Dedifferentiated amniotic fluid mesenchymal stem cell (primary cell): ENCODE measurements at regions not wholly inside any gene's neighbourhood (a gene's known extent, or its start where the extent isn't known, plus 50 kb on each side); places are given as distances from the start of the nearest gene placed in this dataset.
"Not testable (repeated sequence)": the region's sequence is repeated elsewhere in the genome, so short reads cannot be mapped to it uniquely, and the experiment has no call there.

Experiments used
- DNase-seq: peaks from one replicate; pipeline ENCODE4 v3.0.0-alpha.2; 2016; ENCODE audit errors: extremely low spot score

DNA sequence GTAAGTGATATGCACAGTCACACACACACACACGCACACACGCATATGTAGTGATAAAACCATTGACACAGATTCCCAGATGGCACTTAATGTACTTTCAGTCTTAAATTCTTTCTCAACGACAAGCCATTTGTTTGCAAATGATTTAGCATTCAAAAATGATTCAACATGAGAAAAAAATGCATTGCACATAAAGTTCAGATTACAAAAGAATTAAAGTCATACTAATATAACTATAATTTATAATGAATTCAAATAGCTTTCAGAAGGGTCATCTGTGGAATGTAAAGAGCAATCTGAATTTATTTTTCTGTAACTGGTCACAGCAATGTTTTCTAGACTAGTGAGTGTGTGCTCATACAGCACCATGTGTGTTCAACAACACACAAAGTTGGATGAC lies 521.6 kb upstream of the ZNF337 start:
- DNase-seq = peak; percentile 22

DNA sequence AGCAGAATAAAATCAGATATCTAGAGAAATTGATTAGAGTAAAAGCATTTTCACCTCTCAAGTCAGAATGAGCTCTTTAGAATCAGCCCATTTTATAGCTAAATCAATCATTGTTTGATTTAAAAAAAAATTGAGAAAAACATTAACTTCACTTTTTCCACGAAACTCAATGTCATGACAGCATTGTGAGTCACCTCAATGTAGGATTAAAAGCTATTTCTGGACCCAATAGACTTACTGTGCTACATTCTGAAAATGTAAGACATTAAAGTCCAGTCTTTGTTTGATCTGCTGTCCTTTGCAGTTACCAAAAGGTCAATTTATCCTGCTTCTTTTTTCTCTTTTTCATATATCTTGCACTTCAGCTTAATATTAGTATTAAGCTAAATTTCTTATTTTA lies 519.4 kb upstream of the ZNF337 start:
- DNase-seq = no peak

DNA sequence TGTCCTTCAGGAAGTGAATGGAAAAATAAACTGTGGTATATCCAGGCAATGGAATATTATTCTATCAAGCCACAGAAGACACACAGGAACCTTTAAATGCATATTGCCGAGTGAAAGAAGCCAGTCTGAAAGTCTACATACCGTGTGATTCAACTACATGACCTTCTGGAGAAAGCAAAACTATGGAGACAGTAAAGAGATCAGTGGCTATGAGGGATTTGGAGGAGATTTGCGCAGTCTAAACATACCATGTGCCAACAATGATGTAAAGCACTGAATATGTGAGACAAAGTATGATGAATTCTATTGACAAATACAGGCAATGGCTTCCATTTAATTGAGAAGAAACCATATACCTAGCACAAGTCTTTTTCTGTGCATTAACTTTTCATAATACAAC lies 518.3 kb upstream of the ZNF337 start:
- DNase-seq = no peak

DNA sequence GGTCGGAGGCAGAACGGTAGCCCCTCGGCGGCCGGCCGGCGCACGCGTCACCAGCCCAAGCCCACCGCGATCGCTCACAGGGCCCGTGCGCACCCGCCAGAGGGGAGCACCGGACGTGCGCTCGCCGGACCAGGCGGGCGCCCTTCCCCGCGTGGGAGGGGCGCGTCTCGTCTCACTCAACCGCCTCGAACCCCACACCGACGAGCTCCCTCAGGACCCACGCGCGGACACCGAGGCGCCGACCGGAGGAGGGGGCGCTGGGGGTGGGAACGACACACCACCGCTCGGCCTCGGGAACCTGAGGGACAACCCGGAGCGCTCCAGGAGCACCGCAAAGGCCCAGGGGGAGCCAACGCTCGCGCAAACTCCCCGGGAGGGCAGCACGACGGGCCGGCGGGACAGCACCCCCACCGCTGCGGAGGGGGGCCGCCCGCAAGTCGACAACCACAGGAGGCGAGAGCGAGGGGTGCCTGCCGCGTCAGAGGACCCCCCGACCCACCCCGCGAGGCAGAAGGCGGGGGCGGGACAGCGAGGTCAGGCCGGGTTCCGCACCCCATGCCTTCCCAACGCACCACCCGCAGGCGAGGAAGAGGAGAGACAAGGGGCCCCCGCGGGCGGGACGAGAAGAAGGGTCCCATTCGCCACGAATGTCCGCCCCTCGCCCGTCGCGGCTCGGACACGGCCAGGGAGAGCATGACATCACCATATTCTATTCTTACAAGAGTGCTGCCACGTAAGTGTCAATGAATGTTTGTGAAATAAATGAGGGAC lies 512.7 kb upstream of the ZNF337 start:
- no peak for DNase-seq

DNA sequence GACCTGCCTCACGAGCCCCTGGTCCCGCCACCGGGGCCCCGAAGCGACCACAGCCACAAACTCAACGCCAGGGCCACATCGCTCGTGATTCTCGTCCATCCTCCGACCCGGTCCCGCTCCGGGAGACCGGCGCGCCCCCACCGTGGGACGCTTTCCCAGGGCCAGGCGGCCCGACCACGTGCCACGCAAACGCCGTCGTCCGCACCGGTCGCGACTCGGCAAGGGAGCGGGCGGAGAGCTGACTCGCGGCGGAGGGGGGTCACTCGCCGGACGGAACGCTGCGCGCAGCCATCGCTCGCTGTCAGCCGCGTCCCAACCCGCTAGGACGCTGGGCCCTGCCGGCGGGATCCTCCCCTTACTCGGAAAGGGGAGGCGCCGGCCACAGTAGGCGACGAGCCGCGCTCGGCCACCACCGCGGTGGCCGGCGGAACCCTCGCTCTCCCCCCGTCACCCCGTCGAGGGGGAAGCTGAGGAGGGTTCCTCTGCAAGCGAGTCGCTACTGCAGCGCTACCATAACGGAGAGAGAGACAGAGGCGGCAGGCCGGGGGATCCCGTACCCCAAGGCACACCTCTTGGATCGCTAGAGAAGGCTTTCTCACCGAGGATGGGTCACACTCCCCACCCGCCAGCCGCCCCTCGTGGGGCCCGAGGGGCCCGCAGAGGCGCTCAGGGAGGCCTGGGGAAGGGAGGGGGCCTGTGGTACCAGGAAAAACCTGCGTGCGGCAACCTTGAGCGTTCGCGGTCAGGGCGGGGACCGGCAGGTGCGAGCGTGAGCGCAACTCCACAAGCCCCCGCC lies 511.8 kb upstream of the ZNF337 start:
- DNase-seq = no peak

DNA sequence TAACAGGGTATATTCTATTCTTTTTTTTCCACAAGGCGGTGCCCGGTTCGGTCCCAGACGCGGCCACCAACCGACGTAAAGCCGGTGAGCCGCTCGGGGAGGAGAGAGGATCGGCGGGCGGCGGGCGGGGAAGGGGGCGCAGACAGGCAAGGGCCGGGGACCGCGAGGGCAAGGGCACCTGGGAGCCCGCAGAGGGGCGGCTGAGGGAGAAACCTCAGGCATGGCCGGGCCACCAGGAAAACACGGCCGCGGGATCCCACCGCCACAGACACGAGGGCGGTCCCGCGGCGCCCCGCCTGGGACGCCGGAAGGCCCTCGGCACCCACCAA lies 511.3 kb upstream of the ZNF337 start:
- not testable (repeated sequence) for DNase-seq

DNA sequence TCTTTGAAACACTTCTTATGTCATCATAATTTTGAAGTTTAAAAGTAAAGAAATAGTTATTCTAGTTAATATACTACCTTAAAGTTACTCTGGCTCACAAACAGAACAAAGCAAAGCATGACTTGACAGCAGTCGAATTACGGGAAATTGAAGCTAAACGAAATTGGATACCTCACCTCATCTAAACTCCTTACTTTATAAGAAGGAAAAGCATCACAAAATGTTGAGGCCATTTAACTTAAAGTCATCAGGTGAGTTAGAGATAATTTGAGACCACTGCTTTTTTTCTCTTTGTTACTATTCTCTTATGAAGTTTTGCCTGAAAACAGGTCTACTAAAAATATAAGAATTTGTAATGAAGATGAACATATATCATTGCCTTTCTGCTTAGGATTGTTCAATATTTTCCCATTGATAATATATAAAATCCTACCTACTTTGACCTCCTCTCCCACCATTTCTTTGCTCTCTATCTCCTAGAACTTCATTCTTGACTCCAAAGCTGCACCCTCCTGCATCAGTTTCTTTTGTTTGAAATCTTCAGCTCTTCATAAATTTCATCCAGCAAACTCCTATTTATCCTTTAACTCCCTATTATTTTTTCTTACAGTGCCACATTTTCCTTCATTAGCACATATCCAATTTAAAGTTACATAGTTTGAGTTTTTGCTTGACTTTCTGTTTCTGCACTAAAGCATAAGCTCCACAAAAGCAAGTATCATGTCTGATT lies 510.7 kb upstream of the ZNF337 start:
- DNase-seq = no peak

DNA sequence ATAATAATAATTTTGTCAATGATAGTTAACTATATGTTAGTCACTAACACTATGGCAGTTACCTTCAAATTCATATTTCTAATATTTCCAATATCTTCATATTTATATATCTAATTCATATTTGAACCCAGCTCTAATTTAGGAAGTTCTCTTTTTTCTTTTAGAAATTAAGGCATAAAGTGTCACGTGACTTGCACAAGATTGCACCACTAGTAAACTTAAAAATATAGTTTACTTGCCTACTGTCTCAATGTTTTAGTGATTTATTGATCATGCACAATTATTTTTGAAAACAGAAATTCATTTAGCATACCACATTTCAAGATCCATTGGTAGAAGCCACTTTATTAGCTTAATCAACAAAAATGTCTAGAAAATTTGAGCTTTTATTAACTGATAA lies 508.7 kb upstream of the ZNF337 start:
- DNase-seq = no peak

DNA sequence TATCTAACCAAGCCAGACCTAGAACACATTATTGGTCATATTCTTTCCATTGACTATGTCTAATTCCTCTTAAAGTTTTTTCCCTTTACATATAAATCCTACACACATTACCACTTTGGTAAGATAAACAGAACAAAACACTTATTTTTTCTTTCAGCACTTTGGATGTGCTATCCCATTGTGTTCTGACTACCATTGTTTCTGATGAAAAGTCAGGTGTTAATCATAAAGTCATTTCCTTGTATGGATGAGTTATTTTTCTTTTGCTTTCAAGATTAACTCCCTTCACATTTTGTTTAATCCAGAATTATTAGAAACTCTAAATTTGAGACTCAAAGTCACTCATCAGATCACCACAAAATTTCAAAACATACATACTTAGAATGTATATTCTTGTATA lies 504.4 kb upstream of the ZNF337 start:
- DNase-seq = not testable (repeated sequence)

DNA sequence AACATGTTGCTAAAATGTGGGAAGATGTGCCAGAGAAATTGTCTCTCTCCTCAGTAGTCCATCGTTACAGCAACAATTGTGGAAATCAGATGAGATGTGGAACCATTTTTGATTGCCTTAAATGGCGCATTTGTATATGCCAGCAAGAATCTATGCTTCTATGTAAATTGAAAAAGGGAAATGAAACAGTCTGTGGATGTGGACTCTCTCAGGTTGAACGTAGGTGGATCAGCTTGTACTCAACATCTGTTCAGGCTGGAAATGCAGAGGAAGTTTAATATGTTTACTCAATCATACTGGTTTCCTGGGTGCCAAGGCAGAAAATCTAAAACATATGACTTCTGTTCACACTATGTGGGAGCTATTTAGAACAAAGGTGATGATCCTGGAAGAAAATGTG lies 490.7 kb upstream of the ZNF337 start:
- not testable (repeated sequence) for DNase-seq

DNA sequence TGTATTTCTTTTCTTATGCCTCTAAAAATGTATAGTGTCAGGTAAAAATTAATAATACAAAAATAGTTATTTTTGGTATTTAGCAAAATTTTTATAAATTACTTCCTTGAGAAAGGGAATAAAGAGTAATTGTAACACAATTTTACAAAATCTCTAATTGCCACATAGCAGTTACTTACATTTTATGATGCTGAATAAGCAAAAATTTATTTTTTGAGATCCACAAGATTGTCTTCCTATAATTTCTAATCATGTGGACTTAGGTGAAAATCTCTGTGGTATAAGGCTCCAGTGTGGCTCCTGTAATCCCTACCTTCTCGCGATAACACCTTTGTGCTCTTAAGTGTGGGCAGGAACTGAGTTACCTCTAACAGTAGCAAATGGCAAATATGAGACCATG lies 487.1 kb upstream of the ZNF337 start:
- not testable (repeated sequence) for DNase-seq

DNA sequence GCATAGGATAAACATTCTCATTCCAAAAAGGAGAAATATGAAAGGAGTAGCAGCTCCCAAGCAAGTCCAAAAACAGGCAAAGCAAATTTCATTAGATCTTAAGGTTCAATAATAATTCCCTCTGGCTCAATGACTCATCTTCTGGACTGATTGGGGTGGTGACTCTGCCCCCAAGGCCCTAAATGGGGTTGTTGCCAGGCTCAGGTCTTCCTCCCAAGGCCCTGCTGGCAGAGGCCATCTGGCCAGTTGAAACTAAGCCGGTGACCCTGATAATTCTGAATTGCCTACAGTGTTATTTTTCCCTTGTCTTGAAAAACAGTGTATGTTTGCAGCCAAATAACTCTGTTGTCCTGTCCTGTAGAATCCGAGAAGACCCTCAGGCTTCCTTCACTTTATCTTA lies 484.7 kb upstream of the ZNF337 start:
- DNase-seq = not testable (repeated sequence)

DNA sequence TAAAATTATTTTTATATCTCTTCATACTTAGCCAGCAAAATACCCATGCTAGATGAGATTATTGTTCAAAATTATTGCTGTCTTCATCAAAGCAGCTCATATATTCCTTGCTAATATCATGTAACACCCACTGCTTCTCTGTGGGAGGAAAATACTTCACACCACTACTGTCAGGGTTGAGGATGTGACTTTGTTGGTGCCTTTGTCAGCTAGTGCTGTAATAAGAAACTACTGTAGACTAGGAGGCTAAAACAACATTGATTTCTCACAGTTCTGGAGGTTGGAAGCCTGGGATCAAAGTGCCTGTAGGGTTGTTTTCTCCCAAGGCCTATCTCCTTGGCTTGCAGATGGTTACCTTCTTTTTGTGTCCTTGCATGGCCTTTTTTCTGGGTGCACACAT lies 475.2 kb upstream of the ZNF337 start:
- not testable (repeated sequence) for DNase-seq

DNA sequence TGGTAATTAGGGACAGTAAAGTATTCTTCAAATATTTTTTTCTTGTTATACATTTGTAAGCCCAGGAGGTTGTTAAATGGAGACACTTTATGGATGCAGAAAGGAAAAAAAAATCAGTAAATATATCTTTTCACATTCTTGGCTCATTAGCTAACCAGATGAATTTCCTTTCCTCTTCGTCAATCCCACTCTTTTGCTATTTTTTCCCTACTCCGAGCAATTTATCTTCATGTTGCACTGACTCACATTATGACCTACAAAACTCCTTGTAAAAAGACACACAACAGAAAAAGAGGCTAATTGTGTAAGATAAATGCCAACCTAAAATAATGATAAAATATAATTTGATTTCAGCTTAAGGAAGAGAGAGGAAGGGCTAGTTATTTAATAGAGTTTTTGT lies 472.9 kb upstream of the ZNF337 start:
- no peak for DNase-seq

DNA sequence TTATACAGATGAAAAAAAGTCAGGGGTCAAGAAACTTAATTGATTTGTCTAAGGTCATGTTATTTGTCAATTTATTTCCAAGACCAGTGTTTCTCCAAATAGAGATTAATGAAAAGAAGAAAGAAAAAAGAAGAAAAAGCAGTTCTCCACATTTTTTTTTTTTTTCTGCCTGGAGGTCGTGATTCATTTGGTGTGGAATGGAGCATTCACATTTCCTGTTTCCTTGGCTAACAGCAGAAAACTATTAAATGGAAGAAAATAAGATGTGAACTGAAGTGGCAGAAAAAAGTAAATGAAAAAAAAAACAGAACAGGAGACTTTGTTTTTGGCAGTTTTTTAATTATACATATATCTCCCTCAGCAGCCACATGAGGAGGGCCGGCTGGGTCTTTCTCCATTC lies 470.8 kb upstream of the ZNF337 start:
- DNase-seq = peak; percentile 34

DNA sequence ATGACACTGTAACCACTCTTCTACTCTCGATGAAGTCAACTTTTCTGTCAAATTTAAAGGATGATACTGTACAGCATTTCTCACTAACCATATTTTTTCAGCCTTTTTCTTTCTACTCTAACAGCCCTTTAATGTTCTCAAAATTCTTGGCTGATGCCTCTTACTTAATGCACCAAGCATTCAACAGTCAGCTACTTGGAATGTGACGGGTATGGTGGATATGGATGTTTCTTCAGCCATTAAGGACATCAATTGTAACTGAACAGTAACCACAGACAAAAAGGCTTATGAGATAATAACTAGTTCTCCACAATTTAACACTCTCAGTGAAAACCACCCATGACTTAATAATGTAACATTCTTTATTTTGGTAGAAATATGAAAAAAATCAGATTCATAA lies 467.2 kb upstream of the ZNF337 start:
- DNase-seq = peak; percentile 83

DNA sequence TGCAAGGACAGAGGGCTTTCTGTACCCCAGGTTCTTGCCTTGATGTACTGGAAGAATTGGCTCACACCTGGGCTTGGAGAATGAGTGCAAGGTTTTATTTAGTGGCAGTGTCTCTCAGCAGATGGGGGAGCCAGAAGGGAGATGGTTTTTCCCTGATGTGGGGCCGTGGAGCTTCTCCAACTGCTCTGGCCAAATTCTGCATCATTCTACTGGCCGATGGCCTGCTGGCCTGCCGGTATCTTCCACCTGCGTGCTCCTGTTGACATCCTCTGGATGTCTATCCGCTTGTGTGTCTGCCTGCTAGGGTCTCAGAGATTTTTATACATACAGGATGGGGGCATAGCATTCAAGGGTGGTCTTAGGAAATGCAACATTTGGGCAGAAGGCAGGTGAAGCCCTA lies 466.5 kb upstream of the ZNF337 start:
- not testable (repeated sequence) for DNase-seq

DNA sequence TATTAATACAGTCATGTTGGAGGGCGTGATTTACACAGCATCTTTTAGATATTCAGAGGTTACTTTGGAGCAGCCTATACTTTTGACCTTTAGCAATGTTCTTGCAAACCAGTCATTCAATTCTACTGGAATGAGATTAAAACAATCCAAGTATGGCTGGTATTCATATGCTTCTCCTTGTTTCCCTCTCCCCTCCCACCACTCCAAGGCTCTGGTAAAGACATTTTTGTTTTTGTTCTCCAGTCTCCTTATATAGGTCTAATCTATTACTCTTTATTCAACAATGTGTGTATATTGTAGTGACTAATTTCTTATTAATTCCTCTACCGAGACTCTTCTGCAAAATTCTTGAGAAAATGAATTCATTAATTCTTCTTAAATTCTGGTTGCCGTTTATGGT lies 465.1 kb upstream of the ZNF337 start:
- not testable (repeated sequence) for DNase-seq

DNA sequence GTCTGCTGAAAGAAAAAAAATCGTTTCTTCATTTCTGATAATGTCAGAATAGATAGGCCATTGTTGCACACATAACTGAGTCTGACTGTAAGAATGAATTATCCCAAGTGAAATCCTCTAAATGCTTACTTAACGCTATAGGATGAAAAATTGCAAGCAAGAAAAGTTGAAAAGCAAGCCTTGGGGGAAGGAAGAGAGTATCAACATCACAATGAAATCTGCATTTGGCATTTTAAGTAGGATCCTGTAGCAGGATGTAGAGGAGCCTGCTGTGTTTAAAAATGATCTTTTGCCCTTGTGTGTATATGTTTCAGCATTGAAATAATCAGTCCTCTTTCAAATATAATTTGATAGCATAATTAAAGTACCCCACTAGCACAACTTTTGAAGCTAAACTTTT lies 464.3 kb upstream of the ZNF337 start:
- not testable (repeated sequence) for DNase-seq

DNA sequence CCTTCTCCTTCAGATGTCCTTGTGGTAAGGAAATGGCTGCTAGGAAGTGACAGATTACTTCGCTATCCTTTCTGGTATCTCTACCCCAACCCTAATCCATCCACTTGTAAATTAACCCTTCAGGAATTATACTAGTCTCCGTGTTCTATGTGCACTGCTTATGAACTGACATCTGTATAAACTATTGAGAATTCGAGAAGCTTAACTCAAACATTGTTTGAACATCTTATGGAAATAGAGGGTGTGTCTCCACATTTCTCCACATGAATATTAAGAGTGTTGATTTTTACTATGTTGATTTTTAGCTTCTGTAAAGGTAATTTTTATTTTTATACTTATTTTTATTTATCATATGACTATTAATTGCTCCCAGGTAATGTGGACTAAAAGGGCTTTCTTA lies 457.6 kb upstream of the ZNF337 start:
- DNase-seq = no peak

DNA sequence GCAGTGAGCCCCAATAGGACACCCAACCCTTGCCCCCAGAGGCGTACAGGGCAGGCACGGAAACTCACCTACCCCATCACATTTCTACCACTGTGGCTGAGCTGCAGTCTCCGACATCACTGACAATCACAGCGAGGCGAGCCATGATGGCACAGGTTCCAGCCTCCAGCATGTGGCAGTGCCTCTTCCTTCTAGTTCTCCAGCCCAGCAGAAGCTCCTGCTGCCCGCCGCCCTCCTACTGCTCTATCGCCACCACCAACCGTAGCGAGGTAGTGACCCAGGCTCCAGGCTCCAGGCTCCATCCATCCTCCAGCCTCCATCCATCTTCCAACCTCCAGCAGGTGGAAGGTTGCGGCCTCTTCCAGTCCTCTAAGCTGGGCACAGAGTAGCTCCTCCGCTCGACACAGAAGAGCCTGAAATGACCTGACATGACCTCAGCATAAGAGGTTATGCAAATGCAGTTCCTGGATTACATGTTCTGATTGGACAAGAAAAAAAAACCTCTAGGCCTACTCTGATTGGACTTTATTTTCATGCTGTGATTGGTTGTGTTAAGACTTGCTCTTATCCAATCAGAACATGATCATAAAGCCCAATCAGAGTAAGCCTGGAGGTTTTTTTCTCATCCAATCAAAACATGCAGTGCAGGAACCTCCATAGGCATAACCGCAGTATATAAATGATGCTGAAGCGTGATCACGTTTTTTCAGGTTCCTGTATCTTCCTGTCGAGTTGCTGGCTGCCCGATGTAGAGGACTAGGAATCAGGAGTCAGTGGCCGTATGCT lies 438.9 kb upstream of the ZNF337 start:
- no peak for DNase-seq

DNA sequence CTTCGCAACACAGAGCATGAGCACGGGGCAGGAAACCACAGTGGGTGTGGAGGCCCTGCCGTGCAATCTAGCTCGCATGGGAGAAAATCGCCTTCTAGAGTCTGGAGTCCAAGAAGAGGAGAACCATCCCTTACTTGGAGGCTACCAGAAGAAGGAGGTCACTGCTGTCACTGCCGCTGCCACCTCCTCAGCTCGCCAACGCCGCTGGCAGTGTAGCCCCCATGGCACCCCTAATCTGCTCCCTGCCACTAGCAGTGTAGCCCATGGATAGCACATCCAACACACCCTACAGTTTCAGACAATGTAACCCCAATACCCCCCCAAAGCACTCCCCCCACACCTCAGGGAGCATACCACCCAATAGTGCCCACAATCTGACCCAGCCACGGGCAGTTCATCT lies 438.0 kb upstream of the ZNF337 start:
- DNase-seq = no peak
